GM23338 (cell line): ENCODE measurements at regions not wholly inside any gene's neighbourhood (a gene's known extent, or its start where the extent isn't known, plus 50 kb on each side); places are given as distances from the start of the nearest gene placed in this dataset.

Experiments
- ATAC-seq: fragments of 200-7000 bp; cut with Tn5 transposase; 3 replicates; pipeline ENCODE4 v1.9.1; 2020
- DNase-seq: peaks from one replicate; pipeline ENCODE4 v3.0.0-alpha.2; 2015; ENCODE audit warnings: low spot score
- H2AFZ ChIP-seq: fragments of 200-600 bp; sonication (generic); 2 replicates; pipeline ENCODE4 v1.8.0; 2016; ENCODE audit warnings: antibody characterized with exemption, mild to moderate bottlenecking, moderate library complexity
- H3F3A ChIP-seq: fragments of 200-600 bp; sonication (generic); replicated peaks from 2 replicates; pipeline ENCODE4 v1.8.0; 2017; ENCODE audit warnings: antibody characterized with exemption, mixed run types, low read depth
- H3K27ac ChIP-seq: fragments of 200-600 bp; sonication (generic); 2 replicates; pipeline ENCODE4 v1.6.1; 2016; ENCODE audit warnings: low read depth
- H3K27me3 ChIP-seq: fragments of 200-600 bp; sonication (generic); 2 replicates; pipeline ENCODE4 v1.8.0; 2016; ENCODE audit warnings: mild to moderate bottlenecking, mixed run types, moderate library complexity; ENCODE audit not compliant: insufficient read depth
- H3K36me3 ChIP-seq: fragments of 200-600 bp; sonication (generic); 2 replicates; pipeline ENCODE4 v1.8.0; 2016; ENCODE audit warnings: mild to moderate bottlenecking; ENCODE audit not compliant: insufficient read depth
- H3K4me1 ChIP-seq: fragments of 200-600 bp; sonication (generic); 2 replicates; pipeline ENCODE4 v1.8.0; 2016; ENCODE audit warnings: mild to moderate bottlenecking, moderate library complexity; ENCODE audit not compliant: insufficient read depth
- H3K4me2 ChIP-seq: fragments of 200-600 bp; sonication (generic); 2 replicates; pipeline ENCODE4 v1.7.1; 2017; ENCODE audit warnings: mixed run types
- H3K4me3 ChIP-seq: fragments of 200-600 bp; sonication (generic); 2 replicates; pipeline ENCODE4 v1.6.1; 2016; ENCODE audit warnings: mixed run types
- H3K79me2 ChIP-seq: fragments of 200-600 bp; sonication (generic); replicated peaks from 2 replicates; pipeline ENCODE4 v1.8.0; 2017; ENCODE audit warnings: mild to moderate bottlenecking; ENCODE audit not compliant: insufficient read depth
- H3K9me2 ChIP-seq: fragments of 200-600 bp; sonication (generic); 2 replicates; pipeline ENCODE4 v1.8.0; 2017; ENCODE audit not compliant: insufficient read depth
- H4K20me1 ChIP-seq: fragments of 200-600 bp; sonication (generic); replicated peaks from 2 replicates; pipeline ENCODE4 v1.8.0; 2017; ENCODE audit warnings: mild to moderate bottlenecking; ENCODE audit not compliant: insufficient read depth
- H3K27ac Mint-ChIP-seq: 2 replicates; pipeline ENCODE4 v1.8.0; 2020; ENCODE audit warnings: inconsistent platforms, mild to moderate bottlenecking, moderate library complexity, mixed read lengths
- H3K27me3 Mint-ChIP-seq: 3 replicates; pipeline ENCODE4 v1.8.0; 2022; ENCODE audit warnings: low read depth, mild to moderate bottlenecking, moderate library complexity, mixed read lengths, inconsistent platforms; ENCODE audit not compliant: insufficient read depth, poor library complexity
- H3K36me3 Mint-ChIP-seq: 3 replicates; pipeline ENCODE4 v1.8.0; 2021; ENCODE audit warnings: low read depth, mild to moderate bottlenecking, inconsistent platforms, moderate library complexity, mixed read lengths
- H3K4me1 Mint-ChIP-seq: 3 replicates; pipeline ENCODE4 v1.8.0; 2020; ENCODE audit warnings: mild to moderate bottlenecking, inconsistent platforms, mixed read lengths
- H3K4me3 Mint-ChIP-seq: 3 replicates; pipeline ENCODE4 v1.8.0; 2021; ENCODE audit warnings: moderate library complexity, mild to moderate bottlenecking, inconsistent platforms, mixed read lengths
- H3K9me3 Mint-ChIP-seq: 3 replicates; pipeline ENCODE4 v1.8.0; 2020; ENCODE audit warnings: moderate library complexity, mild to moderate bottlenecking, inconsistent platforms, mixed read lengths
- CREB1 ChIP-seq: fragments of 250-450 bp; sonication (Bioruptor Pico); IDR thresholded peaks from 2 replicates; pipeline ENCODE4 v1.5.0; 2020; ENCODE audit warnings: low read depth, mild to moderate bottlenecking, moderate library complexity
- CTCF ChIP-seq, 2 experiments: fragments of 200-600 bp in 1 of 2; sonication (generic) in 1 of 2; conservative IDR thresholded peaks; 2 replicates each; pipeline versions ENCODE4 v1.5.1 to v1.6.1; 2016 to 2017; ENCODE audit warnings: antibody characterized with exemption in 2 of 2, low read depth in 2 of 2, mild to moderate bottlenecking in 2 of 2, moderate library complexity in 1 of 2
- ETS1 ChIP-seq: IDR thresholded peaks from 2 replicates; pipeline ENCODE4 v1.6.1; 2016; ENCODE audit warnings: antibody characterized with exemption
- EZH2 ChIP-seq: fragments of 200-600 bp; sonication (generic); IDR thresholded peaks from one replicate; pipeline ENCODE4 v1.8.0; 2017; ENCODE audit warnings: antibody characterized with exemption, mild to moderate bottlenecking, low read depth; ENCODE audit not compliant: unreplicated experiment
- EZH2phosphoT487 ChIP-seq: fragments of 200-600 bp; sonication (generic); IDR thresholded peaks from one replicate; pipeline ENCODE4 v1.8.1; 2018; ENCODE audit warnings: antibody characterized with exemption; ENCODE audit not compliant: unreplicated experiment
- JUNB ChIP-seq: IDR thresholded peaks from one replicate; pipeline ENCODE4 v1.6.1; 2016; ENCODE audit warnings: antibody characterized with exemption; ENCODE audit not compliant: unreplicated experiment
- NANOG ChIP-seq: IDR thresholded peaks from 2 replicates; pipeline ENCODE4 v1.6.1; 2016; ENCODE audit warnings: antibody characterized with exemption, borderline replicate concordance
- POLR2AphosphoS5 ChIP-seq: IDR thresholded peaks from 2 replicates; pipeline ENCODE4 v1.6.1; 2016; ENCODE audit warnings: antibody characterized with exemption, low read depth
- REST ChIP-seq: IDR thresholded peaks from one replicate; pipeline ENCODE4 v1.6.1; 2018; ENCODE audit warnings: antibody characterized with exemption; ENCODE audit not compliant: unreplicated experiment
- STAT1 ChIP-seq: IDR thresholded peaks from one replicate; pipeline ENCODE4 v1.6.1; 2016; ENCODE audit warnings: antibody characterized with exemption; ENCODE audit not compliant: unreplicated experiment
- ZNF114 ChIP-seq: fragments of 250-450 bp; sonication (Bioruptor Pico); IDR thresholded peaks from 2 replicates; pipeline ENCODE4 v1.5.0; 2020; ENCODE audit warnings: mild to moderate bottlenecking, moderate library complexity
- ZNF331 ChIP-seq: fragments of 250-450 bp; sonication (Bioruptor Pico); IDR thresholded peaks from 2 replicates; pipeline ENCODE4 v1.5.0; 2020; ENCODE audit warnings: low read depth, mild to moderate bottlenecking, moderate library complexity
- ZNF462 ChIP-seq: fragments of 250-450 bp; sonication (Bioruptor Pico); IDR thresholded peaks from 2 replicates; pipeline ENCODE4 v1.5.0; 2020; ENCODE audit warnings: mild to moderate bottlenecking, moderate library complexity

GRCh38 chr10:9382533-9382866 is 1328.0 kb downstream of the GATA3 start:
- H3K4me2 ChIP-seq: no peak overlapping the region
- no peaks in the 10 kb centered on the region for H3F3A ChIP-seq
- H3K9me2 ChIP-seq: no peaks in the 10 kb centered on the region
- no peak overlapping the region for H3K4me3 ChIP-seq
- H3K27ac ChIP-seq: no peak overlapping the region
- H3K36me3 Mint-ChIP-seq: peaks cover 3% of the 10 kb centered on the region; the same call in 1 of the 3 replicates
- TF ChIP-seq CREB1 (CRISPR knock-in tag): no peak
- TF ChIP-seq ZNF331: no peak
- no peak for TF ChIP-seq NANOG
- no peak for TF ChIP-seq ZNF114 (CRISPR knock-in tag)
- TF ChIP-seq REST: no peak
- TF ChIP-seq STAT1: no peak
- TF ChIP-seq POLR2AphosphoS5: no peak
- no peak for TF ChIP-seq ETS1
- no peak for TF ChIP-seq EZH2phosphoT487
- no peak for TF ChIP-seq EZH2
- no peak for TF ChIP-seq JUNB
- no peak for TF ChIP-seq CTCF (conservative IDR thresholded peaks at IDR 0.05; ENCODE audit: low read depth in 2 of 2)
- no peak for TF ChIP-seq ZNF462 (CRISPR knock-in tag)
- no peak for DNase-seq
- H3K9me3 Mint-ChIP-seq: peaks cover 9% of the 10 kb centered on the region
- H3K27me3 ChIP-seq: no peaks in the 10 kb centered on the region
- H2AFZ ChIP-seq: no peak overlapping the region
- H3K27me3 Mint-ChIP-seq: no peaks in the 10 kb centered on the region
- H3K27ac Mint-ChIP-seq: no peak overlapping the region
- no peak for ATAC-seq
- H4K20me1 ChIP-seq: no peaks in the 10 kb centered on the region
- H3K4me1 Mint-ChIP-seq: no peaks in the 10 kb centered on the region
- no peaks in the 10 kb centered on the region for H3K79me2 ChIP-seq
- H3K36me3 ChIP-seq: no peaks in the 10 kb centered on the region
- H3K4me3 Mint-ChIP-seq: no peak overlapping the region
- no peaks in the 10 kb centered on the region for H3K4me1 ChIP-seq
